ENCODE measurements at regions not wholly inside any gene's neighbourhood (a gene's known extent, or its start where the extent isn't known, plus 50 kb on each side); places are given as distances from the start of the nearest gene placed in this dataset.

- intact Hi-C loops (cut with micrococcal nuclease), result no loop called here
- H3K27me3 Mint-ChIP-seq (ENCODE audit: low read depth), result peaks cover 6% of the 10 kb centered on the region
- H3K36me3 Mint-ChIP-seq (ENCODE audit: low read depth), result no peaks in the 10 kb centered on the region
- H3K9me3 Mint-ChIP-seq, result peaks cover 3% of the 10 kb centered on the region
- no peak overlapping the region for H3K4me3 Mint-ChIP-seq
- H3K4me1 Mint-ChIP-seq (ENCODE audit: low read depth), result no peaks in the 10 kb centered on the region
- no peak for DNase-seq
- H3K27ac Mint-ChIP-seq, result no peak overlapping the region
- CTCF ChIA-PET, result no interaction called here
Measured at GRCh38 chr11:119850822-119851409, 121.9 kb upstream of the NECTIN1 start.

DNA sequence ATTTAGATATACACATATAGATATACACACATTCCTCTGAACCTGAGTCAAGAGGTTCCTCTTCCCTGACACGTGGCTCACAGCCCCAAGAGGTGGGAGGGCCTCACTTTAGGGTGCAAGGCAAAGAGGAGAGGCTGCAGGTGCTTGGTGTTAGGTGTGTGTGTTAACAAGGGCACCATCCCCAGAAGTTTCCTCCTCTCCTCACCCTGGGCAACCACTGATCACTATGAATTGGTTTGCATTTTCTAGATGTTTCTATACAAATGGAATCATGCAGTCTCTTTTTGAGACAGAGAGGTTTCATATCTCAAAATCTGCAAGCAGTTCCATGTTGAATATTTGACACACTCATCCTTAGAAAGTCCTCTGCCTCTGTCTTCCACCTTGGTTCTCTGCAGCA is 120.9 kb upstream of the NECTIN1 start:
- CTCF ChIA-PET, result no interaction called here
- H3K9me3 Mint-ChIP-seq, result peaks cover 3% of the 10 kb centered on the region
- no peak overlapping the region for H3K4me3 Mint-ChIP-seq
- intact Hi-C loops (cut with micrococcal nuclease), result no loop called here
- no peaks in the 10 kb centered on the region for H3K4me1 Mint-ChIP-seq (ENCODE audit: low read depth)
- H3K27me3 Mint-ChIP-seq (ENCODE audit: low read depth), result peaks cover 6% of the 10 kb centered on the region
- H3K27ac Mint-ChIP-seq, result no peak overlapping the region
- H3K36me3 Mint-ChIP-seq (ENCODE audit: low read depth), result no peaks in the 10 kb centered on the region
- DNase-seq, result no peak

- intact Hi-C loops (cut with micrococcal nuclease), result no loop called here
- no peak for DNase-seq
- Mint-ChIP-seq H3K27ac (no peak overlapping the region), H3K36me3 (ENCODE audit: low read depth) (no peaks in the 10 kb centered on the region), H3K9me3 (peaks cover 3% of the 10 kb centered on the region), H3K4me3 (no peak overlapping the region), H3K27me3 (ENCODE audit: low read depth) (peaks cover 6% of the 10 kb centered on the region), H3K4me1 (ENCODE audit: low read depth) (no peaks in the 10 kb centered on the region)
- CTCF ChIA-PET, result interaction anchor here (1.6 kb wide), 1 partner anchor 66 kb away, joined by 3 read pairs; no protein-coding TSS in a partner anchor
Measured at GRCh38 chr11:119847853-119848252, 118.9 kb upstream of the NECTIN1 start.

GRCh38 chr11:119846374-119846773 is 117.4 kb upstream of the NECTIN1 start:
- peaks cover 3% of the 10 kb centered on the region for H3K9me3 Mint-ChIP-seq
- intact Hi-C loops (cut with micrococcal nuclease), result no loop called here
- CTCF ChIA-PET, result no interaction called here

GRCh38 chr11:119845756-119846155 is 116.8 kb upstream of the NECTIN1 start:
- CTCF ChIA-PET, result no interaction called here

More at GRCh38 chr11:119846374-119846773, 117.4 kb upstream of the NECTIN1 start:
- Mint-ChIP-seq H3K27me3 (ENCODE audit: low read depth) (peaks cover 4% of the 10 kb centered on the region), H3K36me3 (ENCODE audit: low read depth) (no peaks in the 10 kb centered on the region), H3K4me3 (no peak overlapping the region), H3K4me1 (ENCODE audit: low read depth) (no peaks in the 10 kb centered on the region), H3K27ac (no peak overlapping the region)
- no peak for DNase-seq

DNA sequence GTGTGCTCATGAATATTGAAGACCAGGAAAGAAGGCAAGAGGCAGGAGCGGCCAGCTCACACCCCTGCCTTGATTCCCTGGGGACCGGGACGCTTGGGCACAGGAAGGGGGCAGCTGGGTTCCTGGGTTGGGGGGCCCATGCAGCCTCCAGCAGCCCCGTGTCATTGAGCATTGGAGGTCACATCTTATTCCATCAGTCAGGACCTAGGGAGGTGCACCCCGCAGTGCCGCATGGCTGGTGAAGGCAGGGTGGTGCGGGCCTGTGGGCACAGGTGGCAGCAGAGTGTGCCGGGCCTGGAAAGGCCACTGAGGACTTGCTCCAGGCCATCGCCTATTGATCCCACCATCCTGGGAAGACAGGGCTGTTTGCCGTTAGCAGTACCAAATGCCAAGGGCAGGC is 116.3 kb upstream of the NECTIN1 start:
- Mint-ChIP-seq H3K27ac (no peak overlapping the region), H3K27me3 (ENCODE audit: low read depth) (peaks cover 2% of the 10 kb centered on the region), H3K4me3 (no peak overlapping the region), H3K4me1 (ENCODE audit: low read depth) (no peaks in the 10 kb centered on the region), H3K36me3 (ENCODE audit: low read depth) (no peaks in the 10 kb centered on the region), H3K9me3 (peaks cover 3% of the 10 kb centered on the region)
- intact Hi-C loops (cut with micrococcal nuclease), result no loop called here
- CTCF ChIA-PET, result no interaction called here
- no peak for DNase-seq

More at GRCh38 chr11:119845756-119846155, 116.8 kb upstream of the NECTIN1 start:
- DNase-seq, result no peak
- intact Hi-C loops (cut with micrococcal nuclease), result no loop called here
- Mint-ChIP-seq H3K9me3 (peaks cover 3% of the 10 kb centered on the region), H3K4me1 (ENCODE audit: low read depth) (no peaks in the 10 kb centered on the region), H3K27me3 (ENCODE audit: low read depth) (peaks cover 2% of the 10 kb centered on the region), H3K27ac (no peak overlapping the region), H3K4me3 (no peak overlapping the region), H3K36me3 (ENCODE audit: low read depth) (no peaks in the 10 kb centered on the region)

DNA sequence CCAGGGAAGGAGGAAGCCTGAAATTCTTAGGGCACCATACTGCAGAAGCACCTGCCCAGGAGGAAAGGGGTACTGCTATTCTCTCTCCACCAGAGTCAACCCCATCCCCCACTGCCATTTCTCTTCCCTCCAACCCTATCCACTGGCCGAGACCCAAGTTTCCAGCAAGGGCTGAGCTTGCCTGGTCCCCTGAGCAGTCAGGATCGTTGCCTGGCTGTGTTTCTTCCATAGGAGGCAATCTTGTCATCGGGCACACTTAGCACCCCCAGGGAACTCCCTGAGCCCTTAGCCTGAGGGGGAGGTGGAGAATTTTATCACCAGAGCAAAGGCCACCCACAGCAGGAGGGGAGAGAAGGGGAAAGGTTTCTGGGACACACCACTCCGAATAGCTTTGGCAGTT is 115.8 kb upstream of the NECTIN1 start:
- H3K9me3 Mint-ChIP-seq, result peaks cover 3% of the 10 kb centered on the region
- peaks cover 5% of the 10 kb centered on the region for H3K27me3 Mint-ChIP-seq (ENCODE audit: low read depth)
- no peak overlapping the region for H3K4me3 Mint-ChIP-seq
- DNase-seq, result no peak
- intact Hi-C loops (cut with micrococcal nuclease), result no loop called here
- H3K4me1 Mint-ChIP-seq (ENCODE audit: low read depth), result no peaks in the 10 kb centered on the region
- H3K27ac Mint-ChIP-seq, result no peak overlapping the region
- CTCF ChIA-PET, result no interaction called here
- H3K36me3 Mint-ChIP-seq (ENCODE audit: low read depth), result no peaks in the 10 kb centered on the region

- H3K36me3 Mint-ChIP-seq (ENCODE audit: low read depth), result no peaks in the 10 kb centered on the region
- no peaks in the 10 kb centered on the region for H3K4me1 Mint-ChIP-seq (ENCODE audit: low read depth)
- DNase-seq, result no peak
- H3K27ac Mint-ChIP-seq, result no peak overlapping the region
- intact Hi-C loops (cut with micrococcal nuclease), result no loop called here
- H3K27me3 Mint-ChIP-seq (ENCODE audit: low read depth), result peaks cover 6% of the 10 kb centered on the region
- no peak overlapping the region for H3K4me3 Mint-ChIP-seq
- CTCF ChIA-PET, result no interaction called here
- H3K9me3 Mint-ChIP-seq, result peaks cover 3% of the 10 kb centered on the region
Measured at GRCh38 chr11:119843877-119844276, 114.9 kb upstream of the NECTIN1 start.

DNA sequence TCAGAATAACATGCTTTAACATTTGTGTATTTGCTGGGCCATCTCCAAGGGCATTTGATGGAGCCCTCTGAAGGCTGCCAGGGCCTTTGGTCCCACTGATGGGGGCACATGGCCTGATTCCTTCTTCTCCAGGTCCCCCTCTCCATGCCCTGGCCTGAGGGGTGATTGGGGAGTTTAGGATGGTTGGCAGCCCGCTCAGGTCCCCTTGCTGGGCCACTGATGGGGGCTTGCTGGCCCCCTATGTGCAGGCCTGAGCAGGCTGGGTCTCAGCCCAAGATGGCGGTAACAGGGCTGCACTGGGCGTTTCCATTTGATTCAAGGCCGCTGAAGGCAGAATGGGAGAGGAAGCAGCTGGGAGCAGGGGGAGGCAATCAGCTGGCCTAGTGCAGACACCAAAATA is 113.7 kb upstream of the NECTIN1 start:
- CTCF ChIA-PET, result no interaction called here
- no peak overlapping the region for H3K27ac Mint-ChIP-seq
- DNase-seq, result no peak
- peaks cover 3% of the 10 kb centered on the region for H3K9me3 Mint-ChIP-seq
- H3K27me3 Mint-ChIP-seq (ENCODE audit: low read depth), result peaks cover 15% of the 10 kb centered on the region
- H3K4me3 Mint-ChIP-seq, result no peak overlapping the region
- intact Hi-C loops (cut with micrococcal nuclease), result no loop called here
- no peaks in the 10 kb centered on the region for H3K4me1 Mint-ChIP-seq (ENCODE audit: low read depth)
- H3K36me3 Mint-ChIP-seq (ENCODE audit: low read depth), result no peaks in the 10 kb centered on the region

DNA sequence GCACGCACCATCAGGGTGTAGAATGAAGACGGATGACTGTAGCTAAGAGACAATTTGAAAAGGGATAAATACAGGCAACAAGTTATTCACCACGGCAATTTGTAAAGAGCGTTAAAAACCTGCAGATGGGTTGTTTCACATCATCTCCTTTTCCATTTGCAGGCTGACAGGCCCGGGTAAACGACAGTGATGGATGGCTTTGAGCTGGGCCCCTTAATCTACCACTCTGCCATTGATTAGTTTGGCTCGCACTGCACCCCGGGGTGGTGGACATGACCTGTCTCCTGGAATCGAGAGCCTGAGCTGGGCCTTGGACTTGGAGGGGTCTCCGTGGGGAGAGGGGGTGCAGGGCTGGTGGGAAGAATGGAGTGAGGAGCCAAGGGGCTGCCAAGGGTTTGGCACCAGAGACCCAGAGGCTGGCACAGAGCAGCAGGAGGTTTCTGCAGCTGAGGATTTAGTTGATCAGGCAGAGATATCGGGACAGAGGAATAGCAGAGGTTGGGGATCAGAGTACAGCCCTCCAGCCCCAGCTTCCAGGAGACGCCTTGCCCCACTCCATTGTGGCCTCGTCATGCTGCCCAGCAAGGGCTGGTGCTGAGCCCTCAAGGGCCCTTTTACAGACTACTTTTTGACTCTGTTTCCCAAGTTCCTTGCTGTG is 110.6 kb upstream of the NECTIN1 start:
- no peak overlapping the region for H3K4me3 Mint-ChIP-seq
- H3K36me3 Mint-ChIP-seq (ENCODE audit: low read depth), result no peaks in the 10 kb centered on the region
- no peak for DNase-seq
- peaks cover 18% of the 10 kb centered on the region for H3K27me3 Mint-ChIP-seq (ENCODE audit: low read depth)
- H3K9me3 Mint-ChIP-seq, result no peaks in the 10 kb centered on the region
- CTCF ChIA-PET, result interaction anchor here (1.6 kb wide), 1 partner anchor 269 kb away, joined by 3 read pairs; no protein-coding TSS in a partner anchor
- intact Hi-C loops (cut with micrococcal nuclease), result no loop called here
- no peak overlapping the region for H3K27ac Mint-ChIP-seq
- H3K4me1 Mint-ChIP-seq (ENCODE audit: low read depth), result peaks cover 11% of the 10 kb centered on the region

GRCh38 chr11:119835753-119836152 is 106.8 kb upstream of the NECTIN1 start:
- intact Hi-C loops (cut with micrococcal nuclease), result no loop called here
- peaks cover 11% of the 10 kb centered on the region for H3K4me1 Mint-ChIP-seq (ENCODE audit: low read depth)
- H3K4me3 Mint-ChIP-seq, result no peak overlapping the region
- CTCF ChIA-PET, result no interaction called here
- DNase-seq, result no peak
- H3K27ac Mint-ChIP-seq, result peak overlapping the region; percentile 37
- no peaks in the 10 kb centered on the region for H3K9me3 Mint-ChIP-seq
- H3K27me3 Mint-ChIP-seq (ENCODE audit: low read depth), result peaks cover 38% of the 10 kb centered on the region
- H3K36me3 Mint-ChIP-seq (ENCODE audit: low read depth), result no peaks in the 10 kb centered on the region

GRCh38 chr11:119832202-119832935 is 103.4 kb upstream of the NECTIN1 start:
- Mint-ChIP-seq H3K4me3 (no peak overlapping the region), H3K36me3 (ENCODE audit: low read depth) (no peaks in the 10 kb centered on the region), H3K4me1 (ENCODE audit: low read depth) (peaks cover 11% of the 10 kb centered on the region), H3K27me3 (ENCODE audit: low read depth) (peaks cover 43% of the 10 kb centered on the region), H3K27ac (no peak overlapping the region), H3K9me3 (no peaks in the 10 kb centered on the region)
- CTCF ChIA-PET, result no interaction called here
- DNase-seq, result no peak
- intact Hi-C loops (cut with micrococcal nuclease), result no loop called here

DNA sequence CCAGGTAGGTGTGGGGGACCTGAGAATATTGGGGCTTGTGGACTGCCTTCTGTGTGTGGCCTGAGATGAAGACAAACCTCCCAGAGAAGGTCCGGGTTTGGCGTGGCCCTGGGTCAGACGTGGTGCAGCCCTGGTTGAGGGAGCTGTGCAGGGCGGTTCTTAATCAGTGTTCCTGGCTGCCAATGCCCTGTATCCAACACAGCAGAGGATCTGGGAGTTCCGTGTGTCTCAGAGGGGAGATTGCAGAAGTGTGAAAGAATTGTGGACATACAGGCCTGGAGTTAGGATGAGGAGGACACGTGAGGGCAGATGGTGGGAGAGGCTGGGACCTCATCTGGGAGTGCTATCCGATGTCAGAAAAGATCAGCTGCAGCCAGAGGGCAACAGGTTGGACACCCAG is 102.0 kb upstream of the NECTIN1 start:
- DNase-seq, result no peak
- peaks cover 8% of the 10 kb centered on the region for H3K4me1 Mint-ChIP-seq (ENCODE audit: low read depth)
- intact Hi-C loops (cut with micrococcal nuclease), result no loop called here
- H3K36me3 Mint-ChIP-seq (ENCODE audit: low read depth), result no peaks in the 10 kb centered on the region
- H3K4me3 Mint-ChIP-seq, result no peak overlapping the region
- H3K27ac Mint-ChIP-seq, result no peak overlapping the region
- H3K9me3 Mint-ChIP-seq, result no peaks in the 10 kb centered on the region
- H3K27me3 Mint-ChIP-seq (ENCODE audit: low read depth), result peaks cover 46% of the 10 kb centered on the region
- CTCF ChIA-PET, result no interaction called here
